AG10803 (cell line): ENCODE measurements at regions not wholly inside any gene's neighbourhood (a gene's known extent, or its start where the extent isn't known, plus 50 kb on each side); places are given as distances from the start of the nearest gene placed in this dataset.

Experiments used
- DNase-seq: peaks from one replicate; pipeline ENCODE4 v3.0.0; 2010; ENCODE audit warnings: low read depth
- H3K4me3 ChIP-seq: 2 replicates; pipeline ENCODE4 v1.5.1; 2011; ENCODE audit warnings: mild to moderate bottlenecking, low read length, control low read depth
- CTCF ChIP-seq: conservative IDR thresholded peaks from 2 replicates; pipeline ENCODE4 v1.5.1; 2011; ENCODE audit warnings: mild to moderate bottlenecking, low read length, control low read depth, inconsistent platforms

GRCh38 chr21:14870853-14871149 lies 194.0 kb downstream of the NRIP1 start:
- no peak for TF ChIP-seq CTCF
- no peak for DNase-seq
- H3K4me3 ChIP-seq, result no peak overlapping the region

GRCh38 chr21:14869984-14870852 lies 194.6 kb downstream of the NRIP1 start:
- H3K4me3 ChIP-seq, result no peak overlapping the region
- no peak for DNase-seq
- TF ChIP-seq CTCF, result no peak

- no peak overlapping the region for H3K4me3 ChIP-seq
- peak; percentile 40 for DNase-seq
- no peak for TF ChIP-seq CTCF
These were observed 197.7 kb downstream of the NRIP1 start for GRCh38 chr21:14866859-14867765.

GRCh38 chr21:14864211-14865021 lies 200.4 kb downstream of the NRIP1 start:
- TF ChIP-seq CTCF, result peak; percentile 68
- no peak overlapping the region for H3K4me3 ChIP-seq
- peak; percentile 69 for DNase-seq

- no peak for DNase-seq
- TF ChIP-seq CTCF, result no peak
- no peak overlapping the region for H3K4me3 ChIP-seq
These were observed 201.0 kb downstream of the NRIP1 start for GRCh38 chr21:14863745-14864210.

GRCh38 chr21:14862794-14863720 lies 201.7 kb downstream of the NRIP1 start:
- peak; percentile 62 for TF ChIP-seq CTCF
- no peak for DNase-seq
- H3K4me3 ChIP-seq, result no peak overlapping the region
